T47D (cell line): ENCODE measurements at regions not wholly inside any gene's neighbourhood (a gene's known extent, or its start where the extent isn't known, plus 50 kb on each side); places are given as distances from the start of the nearest gene placed in this dataset.

Experiments used
- DNase-seq, 2 experiments: peaks; one replicate each; pipeline versions ENCODE4 v3.0.0 to v3.0.0-alpha.2; 2011 to 2012; ENCODE audit warnings: low read depth in 1 of 2, low spot score in 1 of 2
- JUND ChIP-seq: IDR thresholded peaks from 2 replicates; pipeline ENCODE4 v1.6.1; 2012; ENCODE audit warnings: low read depth
- in situ Hi-C: cut with HindIII; loops from 2 replicates; pipeline ENCODE4 v1.10.0; 2016; ENCODE audit warnings: low sequenced_read_pairs, low pct_unique_long_range_greater_than_20kb

- no peak for DNase-seq
- in situ Hi-C loops, result no loop called here
Measured at GRCh38 chr4:184575306-184575705, 73.9 kb downstream of the CASP3 start.

GRCh38 chr4:184574861-184575260 lies 74.4 kb downstream of the CASP3 start:
- in situ Hi-C loops, result no loop called here
- no peak for TF ChIP-seq JUND
- DNase-seq, result no peak

More at GRCh38 chr4:184575306-184575705, 73.9 kb downstream of the CASP3 start:
- TF ChIP-seq JUND, result no peak

DNA sequence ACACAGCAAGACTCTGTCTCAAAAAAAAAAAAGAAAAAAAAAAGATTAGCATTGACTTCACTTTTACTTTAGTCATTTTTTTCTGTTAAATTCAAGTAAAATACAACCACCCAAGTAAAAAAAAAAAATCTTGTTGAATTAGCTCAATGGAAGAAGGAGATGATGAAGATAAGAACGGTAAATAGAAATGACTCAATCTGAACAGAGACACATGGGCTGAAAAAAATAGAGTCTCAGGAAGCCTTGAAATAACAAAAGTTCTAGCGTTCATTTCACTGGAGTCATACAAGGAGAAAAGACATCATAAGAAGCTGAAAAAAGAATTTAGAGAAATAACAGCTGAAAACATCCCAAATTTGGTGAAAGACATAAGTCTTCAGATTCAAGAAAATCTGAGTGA lies 75.5 kb downstream of the CASP3 start:
- no peak for TF ChIP-seq JUND
- no peak for DNase-seq
- in situ Hi-C loops, result no loop called here

DNA sequence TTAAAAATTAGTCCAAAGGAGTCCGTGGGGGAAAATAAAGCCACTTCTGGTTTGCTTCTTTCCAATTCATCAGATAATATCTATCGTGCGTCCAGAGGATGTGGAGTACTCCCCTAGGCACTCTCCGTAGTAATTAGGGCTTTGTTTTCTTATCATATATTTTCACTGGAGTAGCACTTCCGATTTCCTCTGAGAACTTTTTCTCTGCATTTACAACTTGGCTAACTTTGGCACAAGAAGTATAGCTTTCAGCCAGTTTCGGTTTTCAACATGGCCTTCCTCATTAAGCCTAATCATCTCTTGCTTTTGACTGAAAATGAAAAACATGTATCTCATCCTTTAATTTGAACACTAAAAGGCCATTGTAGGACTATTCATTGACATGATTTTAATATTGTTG lies 80.5 kb downstream of the CASP3 start:
- in situ Hi-C loops, result no loop called here
- DNase-seq, result no peak
- no peak for TF ChIP-seq JUND

DNA sequence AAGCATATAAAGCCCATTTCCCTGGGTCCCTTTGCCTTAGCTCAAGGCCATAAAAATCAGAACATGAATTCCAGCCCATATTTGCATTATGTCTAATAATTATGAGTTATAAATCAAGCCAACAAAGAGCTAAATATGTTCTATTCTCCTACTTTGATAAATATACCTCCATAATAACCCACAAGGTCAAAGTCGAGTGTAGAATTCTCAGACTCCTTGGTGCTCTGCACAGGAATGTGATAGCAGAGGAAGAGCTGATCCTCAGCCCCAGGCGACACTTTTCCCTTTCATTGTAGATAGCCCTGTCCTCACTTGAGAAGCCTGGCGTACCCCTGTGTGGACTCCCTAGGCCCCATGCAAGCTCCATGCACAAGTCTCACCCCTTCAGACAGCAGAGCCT lies 85.6 kb downstream of the CASP3 start:
- no peak for TF ChIP-seq JUND
- in situ Hi-C loops, result no loop called here
- no peak for DNase-seq

DNA sequence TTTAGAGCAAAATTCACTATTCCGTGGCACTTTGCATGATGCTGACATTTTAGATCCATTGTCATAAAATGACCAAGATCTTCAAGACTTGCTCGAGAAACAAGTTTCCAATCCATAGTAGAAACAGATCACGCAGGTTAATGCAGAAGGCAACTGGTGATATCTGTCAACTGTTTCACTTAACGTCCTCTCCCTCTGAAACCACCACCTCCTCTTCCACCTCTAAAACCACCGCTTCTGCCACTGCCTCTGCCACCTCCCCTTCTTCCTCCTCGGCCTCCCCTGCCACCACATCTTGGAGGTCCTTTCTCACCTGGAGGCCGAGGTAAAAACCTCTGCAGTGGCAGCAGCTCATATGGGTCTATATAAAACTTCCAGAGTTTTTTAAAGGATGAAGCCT lies 84.6 kb upstream of the IRF2 start:
- in situ Hi-C loops, result no loop called here
- TF ChIP-seq JUND, result no peak
- no peak for DNase-seq

GRCh38 chr4:184553891-184554290 lies 79.5 kb upstream of the IRF2 start:
- no peak for TF ChIP-seq JUND
- no peak for DNase-seq
- in situ Hi-C loops, result no loop called here

DNA sequence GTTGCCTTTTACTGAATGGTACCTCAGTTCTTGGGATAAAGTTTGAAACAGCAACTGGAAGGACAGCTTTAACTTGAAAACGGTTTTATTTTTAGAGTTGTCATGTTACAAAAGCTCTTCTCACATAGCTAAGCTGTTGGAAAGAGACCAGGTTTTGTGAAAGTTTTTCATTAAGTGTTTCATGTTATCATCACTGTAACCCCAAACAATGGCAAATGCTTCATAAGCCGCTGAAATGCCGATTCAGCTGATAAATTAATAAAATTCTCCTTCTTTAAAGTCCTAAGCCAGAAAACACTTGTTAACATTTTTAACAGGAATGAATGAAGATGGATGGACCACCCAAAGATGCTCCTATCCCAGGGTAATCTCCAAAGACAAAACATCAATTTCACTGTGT lies 76.1 kb upstream of the IRF2 start:
- no peak for TF ChIP-seq JUND
- no peak for DNase-seq
- in situ Hi-C loops, result no loop called here

DNA sequence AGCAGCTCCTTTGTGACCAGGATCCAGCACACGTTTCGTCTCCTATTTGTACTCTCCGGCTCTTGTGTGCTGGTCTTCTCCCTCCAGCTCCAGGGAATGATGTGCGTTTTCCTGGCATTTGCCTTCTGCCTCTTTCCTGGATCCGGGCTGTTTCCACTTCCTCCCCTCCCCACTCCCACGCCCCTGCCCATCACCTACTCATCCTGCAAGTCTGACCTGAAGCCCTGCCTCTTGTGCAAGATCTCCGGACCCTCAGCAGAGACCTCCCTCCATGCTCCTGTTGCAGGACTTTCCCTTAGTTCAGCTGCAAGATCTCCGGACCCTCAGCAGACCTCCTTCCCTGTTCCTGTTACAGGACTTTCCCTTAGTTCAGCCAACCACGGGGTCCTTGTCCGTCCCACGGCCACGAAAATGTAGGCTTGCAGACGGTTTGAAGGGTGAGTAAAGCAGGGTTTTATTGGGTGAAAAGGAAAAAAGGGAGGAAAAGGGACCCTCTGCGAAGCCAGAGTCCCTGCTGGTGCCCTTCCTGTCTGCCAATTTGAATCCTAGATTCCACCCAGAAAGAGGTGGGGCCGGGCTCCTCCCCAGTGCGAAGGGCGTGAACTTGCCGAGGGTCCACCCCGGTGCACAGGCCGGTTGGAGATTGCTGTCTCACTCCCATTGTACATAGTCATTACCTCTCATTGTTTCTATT lies 74.4 kb upstream of the IRF2 start:
- in situ Hi-C loops, result no loop called here
- DNase-seq, result no peak
- TF ChIP-seq JUND, result no peak

- in situ Hi-C loops, result no loop called here
- DNase-seq, result no peak
- TF ChIP-seq JUND, result no peak
Measured at GRCh38 chr4:184548316-184548647, 73.9 kb upstream of the IRF2 start.

DNA sequence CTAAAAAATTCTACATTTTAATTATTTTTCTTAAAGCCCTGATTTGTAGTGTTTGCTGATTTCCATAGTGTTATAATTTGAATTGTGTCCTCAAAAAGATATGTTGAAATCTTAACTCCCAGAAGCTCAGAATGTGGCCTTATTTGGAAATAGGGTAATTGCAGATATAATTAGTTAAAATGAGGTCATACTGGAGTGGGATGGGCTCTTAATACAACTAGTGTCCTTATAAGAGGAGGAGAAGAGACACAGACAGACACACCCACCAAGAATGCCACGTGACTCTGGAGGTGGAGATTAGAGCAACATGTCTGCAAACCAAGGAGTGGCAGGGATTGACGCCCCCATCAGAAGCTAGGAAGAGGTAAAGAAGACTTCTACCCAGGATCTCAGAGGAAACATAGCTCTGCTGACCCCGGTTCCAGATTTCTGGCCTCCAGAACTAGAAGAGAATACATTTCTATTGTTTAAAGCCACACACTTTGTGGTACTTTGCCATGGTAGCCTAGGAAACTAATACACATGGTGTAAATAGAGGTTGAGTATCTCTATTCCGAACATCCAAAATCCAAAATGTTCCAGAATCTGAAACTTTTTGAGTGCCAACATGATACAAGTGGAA lies 70.5 kb upstream of the IRF2 start:
- no peak for TF ChIP-seq JUND
- DNase-seq, result no peak
- in situ Hi-C loops, result no loop called here

GRCh38 chr4:184541907-184542306 lies 67.6 kb upstream of the IRF2 start:
- TF ChIP-seq JUND, result no peak
- in situ Hi-C loops, result no loop called here
- DNase-seq, result no peak

GRCh38 chr4:184540307-184540706 lies 66.0 kb upstream of the IRF2 start:
- no peak for DNase-seq
- in situ Hi-C loops, result no loop called here
- no peak for TF ChIP-seq JUND
